Retina (tissue), 1 donor: ENCODE measurements at regions not wholly inside any gene's neighbourhood (a gene's known extent, or its start where the extent isn't known, plus 50 kb on each side); places are given as distances from the start of the nearest gene placed in this dataset.
"Not testable (repeated sequence)": the region's sequence is repeated elsewhere in the genome, so short reads cannot be mapped to it uniquely, and the experiment has no call there.

Source experiments
- DNase-seq: peaks from one replicate; pipeline ENCODE4 v3.0.0-alpha.2; 2016

- DNase-seq: no peak
These were observed 1805.4 kb downstream of the C4orf33 start for GRCh38 chr4:130901321-130901720.

GRCh38 chr4:130922955-130923354, 1827.0 kb downstream of the C4orf33 start:
- no peak for DNase-seq

- peak; percentile 32 for DNase-seq
These were observed 1859.6 kb downstream of the C4orf33 start for GRCh38 chr4:130955520-130955919.

DNA sequence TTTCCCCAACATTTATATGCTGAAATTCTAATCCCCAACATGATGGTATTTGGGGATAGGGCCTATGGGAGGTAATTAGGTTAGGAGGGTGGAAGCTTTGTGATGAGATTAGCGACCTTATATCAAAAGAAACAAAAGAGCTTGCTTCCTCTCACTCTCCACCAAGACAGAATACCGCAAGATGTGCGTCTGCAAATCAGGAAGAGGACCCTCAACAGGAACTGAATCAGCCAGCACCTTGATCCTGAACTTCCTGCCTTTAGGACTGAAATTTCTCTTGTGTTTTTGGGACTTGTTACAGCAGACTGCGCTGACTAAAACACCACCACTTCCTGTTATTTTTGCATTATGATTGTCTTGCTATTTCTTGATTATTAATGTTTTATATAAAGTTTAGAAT, 1889.4 kb downstream of the C4orf33 start:
- DNase-seq: no peak

DNA sequence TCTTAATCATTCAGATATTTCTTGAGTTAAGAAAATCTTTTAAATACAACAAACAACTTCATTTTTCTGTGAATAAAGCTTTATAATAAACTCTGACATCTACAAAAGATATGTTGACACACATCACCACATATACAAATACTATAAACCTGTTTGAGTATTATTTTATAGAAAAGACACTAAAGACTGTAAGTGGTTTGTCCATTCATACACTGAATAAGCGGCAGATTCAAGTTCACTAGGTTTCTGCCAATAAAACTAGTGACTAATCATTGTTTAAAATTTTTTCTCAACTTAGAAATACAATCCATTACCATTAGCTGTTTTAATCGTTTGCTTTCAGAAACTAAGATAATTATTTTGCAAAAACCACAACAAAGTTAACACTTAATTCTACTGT, 1900.0 kb downstream of the C4orf33 start:
- no peak for DNase-seq

GRCh38 chr4:131001371-131001770, 1905.4 kb downstream of the C4orf33 start:
- no peak for DNase-seq

DNA sequence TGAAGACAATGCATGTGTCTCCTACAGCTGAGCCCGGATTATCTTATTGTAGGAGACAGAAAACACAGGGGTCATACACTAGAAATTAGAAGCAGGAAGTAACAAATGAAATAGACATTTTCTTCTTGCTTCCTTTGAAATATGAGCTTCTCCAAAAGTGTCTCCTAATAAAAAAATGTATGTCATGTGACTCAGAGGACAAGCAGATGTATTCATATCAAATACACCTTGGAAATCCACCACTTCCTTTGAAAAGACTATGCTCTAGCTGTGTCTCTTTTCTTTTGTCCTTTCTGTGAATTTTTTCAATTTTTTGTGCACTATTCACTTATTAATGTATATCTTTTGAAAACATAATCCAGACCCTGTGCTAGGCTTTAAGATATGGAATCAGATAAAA, 1906.2 kb downstream of the C4orf33 start:
- DNase-seq: no peak

DNA sequence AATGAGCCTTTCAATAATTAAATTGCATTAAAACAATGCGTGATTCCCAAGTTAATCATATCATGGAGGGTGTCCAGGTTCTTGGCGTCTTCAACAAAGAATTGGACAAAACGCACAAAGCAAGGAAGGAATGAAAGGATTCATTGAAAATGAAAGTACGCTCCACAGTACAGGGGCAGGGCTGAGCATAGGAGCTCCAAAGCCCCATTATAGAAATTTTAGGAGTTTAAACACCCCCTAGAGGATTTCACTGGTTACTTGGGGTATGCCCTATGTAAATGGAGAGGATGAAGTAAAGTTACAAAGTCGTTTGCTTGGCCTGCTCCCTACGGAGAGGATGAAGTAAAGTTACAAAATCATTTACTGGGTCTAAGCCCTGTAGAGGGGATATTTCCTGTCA, 1910.4 kb downstream of the C4orf33 start:
- DNase-seq: no peak

- not testable (repeated sequence) for DNase-seq
These were observed 1916.0 kb downstream of the C4orf33 start for GRCh38 chr4:131011961-131012360.

DNA sequence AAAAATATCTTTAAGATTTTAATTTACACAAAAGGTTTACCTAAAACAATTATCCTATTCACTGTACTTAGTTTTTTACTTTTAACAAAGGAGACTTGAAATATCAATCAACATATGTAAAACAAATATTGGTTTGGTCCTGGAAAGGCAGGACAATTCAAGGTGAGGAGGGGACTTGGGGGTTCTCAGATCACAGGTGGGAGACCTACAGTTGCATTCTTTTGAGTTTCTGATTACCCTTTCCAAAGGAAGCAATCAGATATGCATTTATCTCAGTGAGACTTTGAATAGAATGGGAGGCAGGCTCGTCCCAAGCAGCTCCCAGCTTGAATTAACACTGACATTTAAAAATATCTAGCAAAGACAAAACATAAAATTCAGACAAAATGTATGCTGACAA, 1917.3 kb downstream of the C4orf33 start:
- no peak for DNase-seq

DNA sequence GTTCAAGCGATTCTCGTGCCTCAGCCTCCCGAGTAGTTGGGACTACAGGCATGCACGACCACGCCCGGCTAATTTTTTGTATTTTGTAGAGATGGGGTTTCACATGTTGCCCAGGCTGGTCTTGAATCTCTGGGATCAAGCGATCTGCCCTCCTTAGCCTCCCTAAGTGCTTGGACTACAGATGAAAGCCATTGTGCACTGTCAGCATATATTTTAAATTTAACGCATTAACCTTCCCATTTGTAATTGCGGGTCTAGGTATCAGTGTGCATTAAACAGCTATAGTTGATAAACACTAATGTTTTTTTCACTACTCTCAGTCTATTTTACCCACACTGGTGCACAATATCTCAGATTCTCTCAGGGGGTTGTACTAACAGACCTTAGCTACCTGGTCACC, 1930.8 kb downstream of the C4orf33 start:
- no peak for DNase-seq

- DNase-seq: no peak
These were observed 1948.4 kb downstream of the C4orf33 start for GRCh38 chr4:131044368-131044767.

DNA sequence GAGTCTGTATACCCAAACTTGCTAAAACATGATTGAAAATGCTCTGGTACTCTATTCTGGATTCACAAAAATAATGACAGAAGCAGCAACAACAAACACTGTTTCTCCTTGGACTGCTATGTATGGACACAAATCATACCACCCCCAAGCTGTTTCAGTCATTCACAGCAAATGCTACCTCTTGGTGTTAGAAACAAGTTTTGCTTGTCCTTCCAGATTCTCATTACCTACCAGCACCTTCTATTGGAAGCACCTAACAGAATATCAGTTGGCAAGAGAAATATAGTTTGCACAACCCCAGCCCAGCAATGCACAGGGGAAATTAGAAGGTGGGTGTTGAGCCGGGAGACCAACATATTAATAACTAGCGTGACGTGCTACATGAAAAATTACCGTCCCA, 1950.9 kb downstream of the C4orf33 start:
- no peak for DNase-seq

- DNase-seq: no peak
These were observed 1956.7 kb downstream of the C4orf33 start for GRCh38 chr4:131052646-131053045.

DNA sequence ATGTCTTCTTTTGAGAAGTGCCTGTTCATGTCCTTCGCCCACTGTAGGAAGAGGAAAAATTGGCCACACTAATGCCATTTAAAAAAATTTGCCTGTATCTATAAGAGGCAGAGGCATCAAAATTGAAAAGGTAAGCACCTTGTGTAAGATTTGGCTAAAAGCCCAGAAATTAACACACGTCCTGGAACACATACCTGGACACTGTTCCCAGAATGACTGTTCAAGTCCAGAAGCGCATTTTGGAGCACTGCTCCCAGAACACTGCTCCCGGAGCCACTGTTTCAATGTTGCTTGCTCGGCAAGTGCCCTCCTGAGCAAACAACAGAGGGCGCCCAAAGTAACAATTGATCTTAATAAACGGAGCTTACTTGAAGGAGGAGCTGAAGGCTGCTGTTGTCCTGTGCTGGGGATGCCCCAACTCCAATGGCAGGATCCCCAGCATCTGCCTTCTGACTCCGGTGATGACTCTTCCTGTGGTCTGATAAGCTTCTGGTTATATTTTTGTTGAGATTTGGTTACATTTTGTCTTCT, 1958.6 kb downstream of the C4orf33 start:
- DNase-seq: no peak

DNA sequence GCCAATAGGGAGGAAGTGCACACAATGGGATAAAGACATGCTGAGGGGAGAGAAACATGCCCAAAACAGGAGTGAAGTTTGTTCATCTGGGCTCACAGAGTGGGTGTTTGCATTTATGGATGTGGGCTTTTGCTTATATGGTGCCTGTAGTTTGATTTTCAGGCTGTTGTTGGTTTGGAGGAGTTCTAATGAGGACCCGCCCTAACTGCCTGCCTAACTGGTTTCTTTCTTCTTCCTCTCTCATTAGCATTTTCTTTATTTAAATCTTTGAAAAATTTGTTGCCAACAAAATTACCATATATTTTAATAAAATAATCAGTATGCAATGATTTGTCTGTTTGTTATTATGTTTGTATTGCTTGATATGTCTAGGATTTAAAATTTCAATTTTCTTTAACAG, 1965.8 kb downstream of the C4orf33 start:
- no peak for DNase-seq

DNA sequence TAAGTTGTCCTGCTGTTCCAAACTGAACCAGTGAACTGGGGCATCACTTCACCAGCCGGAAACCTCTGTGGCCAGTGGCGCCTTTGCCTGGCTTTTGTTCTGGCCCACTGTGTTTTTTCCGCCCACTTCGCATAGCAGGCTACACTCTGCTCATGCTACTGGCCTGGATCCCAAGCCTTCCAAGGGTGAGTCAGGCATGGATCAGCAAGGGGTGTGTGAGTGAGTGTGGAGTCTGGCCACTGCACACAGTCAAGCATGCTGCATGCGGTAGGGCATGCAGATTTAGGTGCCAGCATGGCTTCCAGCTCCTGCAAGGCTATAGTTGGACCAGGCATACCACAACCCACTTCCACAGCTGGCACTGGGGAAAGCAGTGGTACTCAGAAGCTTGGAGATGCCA, 1967.9 kb downstream of the C4orf33 start:
- no peak for DNase-seq

GRCh38 chr4:131081069-131081468, 1985.1 kb downstream of the C4orf33 start:
- DNase-seq: no peak

DNA sequence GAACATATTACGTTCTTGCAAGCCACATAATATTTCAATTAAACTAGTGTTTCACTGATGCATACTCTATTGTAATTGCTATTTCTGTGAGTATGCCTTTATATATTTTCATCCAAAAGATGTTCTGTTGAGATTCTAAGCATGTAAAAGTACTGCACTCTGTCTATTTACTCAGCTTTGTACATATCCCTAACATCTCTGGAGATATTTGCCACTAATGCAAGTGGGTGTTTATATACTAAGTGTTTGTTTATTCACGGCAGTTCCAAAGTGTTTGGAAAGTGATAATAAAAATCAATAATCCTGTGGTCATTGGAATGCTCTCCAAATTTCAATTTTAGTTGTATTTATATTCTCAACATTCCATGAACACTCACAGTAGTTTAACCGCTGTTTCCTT, 1989.0 kb downstream of the C4orf33 start:
- DNase-seq: no peak

- DNase-seq: peak; percentile 3
These were observed 1995.9 kb downstream of the C4orf33 start for GRCh38 chr4:131091896-131092295.

DNA sequence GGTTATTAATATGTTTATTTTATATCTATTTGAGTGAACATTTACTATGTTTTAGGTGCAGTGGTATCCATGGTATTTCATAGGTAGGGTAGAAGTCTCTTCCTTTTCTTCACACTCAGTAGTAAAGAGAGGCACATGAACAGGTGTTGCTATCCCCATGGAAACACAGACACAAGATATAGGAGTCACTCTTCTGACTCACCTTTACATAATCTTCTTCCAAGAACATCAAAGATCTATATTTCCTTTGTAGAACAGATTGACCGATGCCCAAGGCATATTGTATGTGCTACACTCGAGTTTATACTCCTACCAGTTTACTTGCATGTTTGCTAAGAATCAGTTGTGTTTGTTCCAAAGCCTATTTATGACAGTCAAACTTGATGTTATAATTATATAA, 1997.4 kb downstream of the C4orf33 start:
- no peak for DNase-seq

- no peak for DNase-seq
These were observed 2003.0 kb downstream of the C4orf33 start for GRCh38 chr4:131098976-131099375.

DNA sequence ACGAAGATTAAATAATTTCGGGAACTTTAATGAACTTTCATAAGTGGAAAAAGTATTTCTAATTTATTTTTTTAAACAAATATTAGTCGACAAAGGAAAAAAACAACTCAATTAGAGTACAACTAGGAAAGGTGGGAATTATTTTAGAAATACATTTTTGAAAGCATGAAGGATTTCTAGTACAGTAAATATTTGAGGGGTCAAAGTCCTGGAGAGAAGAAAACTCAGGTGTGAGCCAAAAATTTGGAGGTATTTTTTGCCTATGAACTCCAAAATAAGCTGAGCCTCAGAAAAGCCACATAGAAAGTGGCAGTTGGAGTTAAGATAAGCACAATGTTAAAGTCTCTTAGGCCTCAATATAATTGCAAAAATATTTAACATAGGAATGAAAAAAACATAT, 2017.3 kb downstream of the C4orf33 start:
- no peak for DNase-seq

DNA sequence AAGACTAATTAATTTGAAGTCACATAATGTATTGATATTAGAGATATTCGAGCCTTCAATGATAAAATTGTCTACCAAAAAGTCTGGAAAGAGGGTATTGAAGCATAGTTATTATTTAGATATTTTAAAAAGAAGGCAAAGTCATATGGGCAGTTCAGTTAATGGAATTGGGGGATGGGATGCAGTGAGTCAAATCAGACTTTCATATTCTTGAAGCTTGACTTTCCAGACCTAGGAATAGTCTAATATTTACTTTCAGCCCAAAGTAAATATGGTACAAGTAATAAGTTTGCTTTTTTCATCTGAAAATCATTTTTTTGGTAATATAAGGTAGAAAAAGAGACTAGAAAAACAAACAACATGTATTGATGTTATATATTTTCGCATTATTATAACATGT, 2017.8 kb downstream of the C4orf33 start:
- DNase-seq: no peak

DNA sequence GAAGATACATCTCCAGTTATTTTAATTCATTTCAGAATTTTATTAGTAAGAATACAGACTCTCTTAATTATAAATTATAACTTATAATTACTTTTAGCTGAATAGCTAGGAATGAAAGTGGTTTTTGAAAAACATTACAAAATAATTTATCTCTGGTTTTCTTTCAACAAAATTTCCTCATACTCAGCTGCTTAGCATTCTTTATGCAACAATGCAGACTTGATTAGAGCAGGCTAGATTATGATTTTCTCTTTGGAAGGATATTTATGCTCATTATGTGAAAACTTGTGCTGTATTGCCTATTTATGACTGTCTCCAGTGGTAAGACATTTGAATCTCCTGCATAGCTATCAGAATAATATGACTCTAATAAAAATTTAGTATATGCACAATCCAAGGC, 2023.7 kb downstream of the C4orf33 start:
- no peak for DNase-seq

- no peak for DNase-seq
These were observed 2011.9 kb upstream of the PCDH10 start for GRCh38 chr4:131137196-131137595.
